B cell (primary cell): ENCODE measurements at regions not wholly inside any gene's neighbourhood (a gene's known extent, or its start where the extent isn't known, plus 50 kb on each side); places are given as distances from the start of the nearest gene placed in this dataset.

ENCODE experiments used
- ATAC-seq: fragments of 200-7000 bp; cut with Tn5 transposase; one replicate; pipeline ENCODE4 v1.10.0; 2021; ENCODE audit warnings: low read depth, mild to moderate bottlenecking, moderate number of reproducible peaks, moderate library complexity
- CTCF ChIA-PET: fragments of 350-600 bp; sonication (Branson Sonifier 250); formaldehyde crosslinking; loops from one replicate; lab custom pipeline; 2021; ENCODE audit warnings: antibody characterized with exemption, inconsistent platforms; lab: Charles Lee
- POLR2A ChIA-PET: fragments of 350-600 bp; sonication (Branson Sonifier 250); formaldehyde crosslinking; loops from one replicate; lab custom pipeline; 2021; ENCODE audit warnings: antibody characterized with exemption; lab: Charles Lee
- DNase-seq: peaks from one replicate; pipeline ENCODE4 v3.0.0; 2013
- H2AFZ ChIP-seq: 2 replicates; pipeline ENCODE4 v1.6.1; 2012; ENCODE audit warnings: mild to moderate bottlenecking, low read depth, low read length; ENCODE audit not compliant: insufficient read depth, poor library complexity, severe bottlenecking
- H3K27ac ChIP-seq, 2 donors: 1 replicate in 1 of 2; 2 replicates in 1 of 2; pipeline ENCODE4 v1.5.1; 2012 to 2013; ENCODE audit warnings: low read length in 2 of 2, mild to moderate bottlenecking in 2 of 2, moderate library complexity in 1 of 2
- H3K27me3 ChIP-seq, 4 experiments: fragments of 200-600 bp in 1 of 4; sonication (generic) in 1 of 4; replicated peaks in 1 of 4; 1 replicate in 2 of 4; 2 replicates in 2 of 4; pipeline versions ENCODE4 v1.6.1 to v1.7.0; 2013 to 2016; ENCODE audit warnings: low read length in 3 of 4, mild to moderate bottlenecking in 2 of 4, mixed read lengths in 1 of 4, moderate library complexity in 1 of 4; ENCODE audit not compliant: insufficient read depth in 4 of 4, control insufficient read depth in 3 of 4; ENCODE audit errors: control extremely low read depth in 1 of 4
- H3K36me3 ChIP-seq, 2 experiments: replicated peaks in 1 of 2; 1 replicate in 1 of 2; 2 replicates in 1 of 2; pipeline versions ENCODE4 v1.6.1 to v1.7.1; 2013; ENCODE audit warnings: low read length in 1 of 2; ENCODE audit not compliant: insufficient read depth in 2 of 2, control insufficient read depth in 1 of 2; ENCODE audit errors: control extremely low read depth in 1 of 2, extremely low read depth in 1 of 2
- H3K4me1 ChIP-seq, 2 donors: fragments of 200-600 bp in 1 of 2; sonication (generic) in 1 of 2; 1 replicate in 1 of 2; 2 replicates in 1 of 2; pipeline versions ENCODE4 v1.5.1 to v1.6.1; 2013 to 2017; ENCODE audit warnings: low read length in 2 of 2; ENCODE audit not compliant: control insufficient read depth in 2 of 2, insufficient read depth in 2 of 2
- H3K4me2 ChIP-seq: replicated peaks from 2 replicates; pipeline ENCODE3; 2012; ENCODE audit warnings: mild to moderate bottlenecking, low read depth, low read length; ENCODE audit not compliant: poor library complexity, severe bottlenecking
- H3K4me3 ChIP-seq, 5 experiments: fragments of 200-600 bp in 1 of 5; sonication (generic) in 1 of 5; 1 replicate in 3 of 5; 2 replicates in 2 of 5; pipeline versions ENCODE4 v1.5.1 to v1.7.0; 2011 to 2016; ENCODE audit warnings: low read length in 4 of 5, mild to moderate bottlenecking in 4 of 5, low read depth in 2 of 5, control low read depth in 1 of 5, moderate library complexity in 1 of 5; ENCODE audit not compliant: insufficient read depth in 1 of 5; ENCODE audit errors: control extremely low read depth in 1 of 5, extremely low read depth in 1 of 5
- H3K79me2 ChIP-seq: fragments of 200-600 bp; sonication (generic); one replicate; pipeline ENCODE4 v1.6.0; 2016; ENCODE audit warnings: low read length; ENCODE audit not compliant: control insufficient read depth, insufficient read depth
- H3K9ac ChIP-seq: fragments of 200-600 bp; sonication (generic); 2 replicates; pipeline ENCODE4 v1.6.1; 2017; ENCODE audit warnings: mild to moderate bottlenecking, low read length, moderate library complexity
- H3K9me3 ChIP-seq, 3 donors: one replicate each; pipeline versions ENCODE4 v1.6.1 to v1.7.1; 2013; ENCODE audit warnings: low read length in 2 of 3; ENCODE audit not compliant: control insufficient read depth in 2 of 3, insufficient read depth in 1 of 3; ENCODE audit errors: control extremely low read depth in 1 of 3
- H4K20me1 ChIP-seq: 2 replicates; pipeline ENCODE4 v1.6.0; 2012; ENCODE audit warnings: mild to moderate bottlenecking, low read length; ENCODE audit not compliant: insufficient read depth, control insufficient read depth, poor library complexity, severe bottlenecking
- H3K27ac Mint-ChIP-seq: one replicate; pipeline ENCODE4 v1.8.0; 2021; ENCODE audit warnings: mixed read lengths
- H3K27me3 Mint-ChIP-seq: one replicate; pipeline ENCODE4 v1.8.0; 2021; ENCODE audit warnings: mixed read lengths
- H3K4me1 Mint-ChIP-seq: one replicate; pipeline ENCODE4 v1.8.0; 2021; ENCODE audit warnings: mixed read lengths
- H3K4me3 Mint-ChIP-seq: one replicate; pipeline ENCODE4 v1.8.0; 2021; ENCODE audit warnings: mixed read lengths
- H3K9me3 Mint-ChIP-seq: one replicate; pipeline ENCODE4 v1.8.0; 2022; ENCODE audit warnings: mixed read lengths; ENCODE audit not compliant: insufficient read depth
- CTCF ChIP-seq: fragments of 200-600 bp; IDR thresholded peaks from one replicate; pipeline ENCODE4 v1.8.0; 2022; ENCODE audit warnings: antibody characterized with exemption, mild to moderate bottlenecking
- EZH2 ChIP-seq: IDR thresholded peaks from 2 replicates; pipeline ENCODE4 v1.6.1; 2012; ENCODE audit warnings: borderline replicate concordance, low read depth, mild to moderate bottlenecking, moderate library complexity, low read length; ENCODE audit not compliant: insufficient read depth, poor library complexity, severe bottlenecking
- WGBS: methylation state at CpG from one replicate; pipeline ENCODE4 v1.1.5; 2013; ENCODE audit warnings: missing lambda C conversion rate; ENCODE audit not compliant: insufficient coverage; 5-methylcytosine and 5-hydroxymethylcytosine counted together
- intact Hi-C: fragments of 100-400 bp; cut with micrococcal nuclease; formaldehyde crosslinking; loops from one replicate; pipeline ENCODE4 v1.10.0; 2022

GRCh38 chr10:104579136-104579535 lies 62.0 kb upstream of the SORCS3 start:
- CTCF ChIA-PET = interaction anchor here (1.3 to 1.4 kb wide), 2 partner anchors 12 to 21 kb away, joined by 4 read pairs; no protein-coding TSS in a partner anchor

GRCh38 chr10:104580321-104580720 lies 60.8 kb upstream of the SORCS3 start:
- no peaks in the 10 kb centered on the region for H3K4me1 ChIP-seq
- ChIA-PET CTCF (interaction anchor here (1.0 to 1.9 kb wide), 6 partner anchors 9 to 288 kb away, joined by 3 to 4 read pairs (median 4); no protein-coding TSS in a partner anchor), POLR2A (no interaction called here)
- Mint-ChIP-seq H3K4me3 (no peak overlapping the region), H3K27me3 (peaks cover 13% of the 10 kb centered on the region), H3K27ac (no peak overlapping the region), H3K9me3 (no peaks in the 10 kb centered on the region), H3K4me1 (no peaks in the 10 kb centered on the region)
- peaks cover 0 to 12% (median 0%) of the 10 kb centered on the region in 3 donors for H3K9me3 ChIP-seq
- no peak overlapping the region for H3K27ac ChIP-seq
- no peak overlapping the region for H3K4me2 ChIP-seq
- H3K27me3 ChIP-seq = peaks cover 0 to 25% (median 0%) of the 10 kb centered on the region in 4 experiments
- no peak overlapping the region for H3K4me3 ChIP-seq
- TF ChIP-seq EZH2 (no peak), CTCF (no peak)
- no peak for DNase-seq
- H2AFZ ChIP-seq = peak overlapping the region; percentile 1
- H3K9ac ChIP-seq = no peak overlapping the region
- no peaks in the 10 kb centered on the region for H3K36me3 ChIP-seq
- H4K20me1 ChIP-seq = no peaks in the 10 kb centered on the region
- no peaks in the 10 kb centered on the region for H3K79me2 ChIP-seq
- WGBS = 89% methylated on average over 5 of the region's 13 CpGs
- no peak for ATAC-seq
- intact Hi-C loops = no loop called here

More at GRCh38 chr10:104579136-104579535, 62.0 kb upstream of the SORCS3 start:
- Histone ChIP-seq H2AFZ (no peak overlapping the region), H3K79me2 (no peaks in the 10 kb centered on the region), H3K9me3 (peaks cover 0 to 12% (median 0%) of the 10 kb centered on the region in 3 donors), H3K27me3 (peaks cover 0 to 25% (median 0%) of the 10 kb centered on the region in 4 experiments), H3K36me3 (no peaks in the 10 kb centered on the region), H3K27ac (no peak overlapping the region), H3K4me2 (no peak overlapping the region), H3K4me3 (no peak overlapping the region), H4K20me1 (no peaks in the 10 kb centered on the region), H3K4me1 (no peaks in the 10 kb centered on the region), H3K9ac (no peak overlapping the region)
- Mint-ChIP-seq H3K27ac (no peak overlapping the region), H3K4me1 (no peaks in the 10 kb centered on the region), H3K9me3 (no peaks in the 10 kb centered on the region), H3K27me3 (peaks cover 13% of the 10 kb centered on the region), H3K4me3 (no peak overlapping the region)
- TF ChIP-seq CTCF (no peak), EZH2 (no peak)
- no peak for DNase-seq
- no peak for ATAC-seq
- intact Hi-C loops = no loop called here
- WGBS = 89% methylated on average over 4 of the region's 6 CpGs
- POLR2A ChIA-PET = no interaction called here
